H9 (cell line): ENCODE measurements at regions not wholly inside any gene's neighbourhood (a gene's known extent, or its start where the extent isn't known, plus 50 kb on each side); places are given as distances from the start of the nearest gene placed in this dataset.

Source experiments
- DNase-seq: peaks from one replicate; pipeline ENCODE4 v3.0.0-alpha.2; 2017
- H2AFZ ChIP-seq: one replicate; pipeline ENCODE4 v1.6.1; 2013; ENCODE audit warnings: mild to moderate bottlenecking, low read length, control low read depth, moderate library complexity
- H2AK5ac ChIP-seq: 2 replicates; pipeline ENCODE4 v1.6.1; 2013; ENCODE audit warnings: low read length, control low read depth, mixed read lengths; ENCODE audit not compliant: insufficient read length
- H2BK120ac ChIP-seq: one replicate; pipeline ENCODE4 v1.6.1; 2013; ENCODE audit warnings: low read depth, mild to moderate bottlenecking, low read length, control low read depth, inconsistent platforms; ENCODE audit not compliant: poor library complexity, severe bottlenecking
- H2BK12ac ChIP-seq: 2 replicates; pipeline ENCODE4 v1.6.1; 2013; ENCODE audit warnings: low read length, control low read depth, mixed read lengths, low read depth; ENCODE audit not compliant: insufficient read length
- H2BK15ac ChIP-seq: 2 replicates; pipeline ENCODE4 v1.6.1; 2013; ENCODE audit warnings: low read depth, low read length, control low read depth
- H2BK20ac ChIP-seq: one replicate; pipeline ENCODE4 v1.6.1; 2013; ENCODE audit warnings: low read depth, mild to moderate bottlenecking, low read length, control low read depth, inconsistent platforms; ENCODE audit not compliant: poor library complexity, severe bottlenecking
- H2BK5ac ChIP-seq: 2 replicates; pipeline ENCODE4 v1.6.1; 2013; ENCODE audit warnings: low read length, control low read depth, mixed read lengths; ENCODE audit not compliant: insufficient read length
- H3K14ac ChIP-seq: 2 replicates; pipeline ENCODE4 v1.6.1; 2013; ENCODE audit warnings: low read length, control low read depth; ENCODE audit not compliant: insufficient read depth
- H3K18ac ChIP-seq: 2 replicates; pipeline ENCODE4 v1.6.1; 2013; ENCODE audit warnings: low read depth, mild to moderate bottlenecking, mixed read lengths, low read length, control low read depth; ENCODE audit not compliant: insufficient read length
- H3K23ac ChIP-seq: 2 replicates; pipeline ENCODE4 v1.6.1; 2013; ENCODE audit warnings: low read length, control low read depth, mixed read lengths, low read depth; ENCODE audit not compliant: insufficient read length
- H3K23me2 ChIP-seq: 2 replicates; pipeline ENCODE4 v1.6.1; 2013; ENCODE audit warnings: low read depth, mild to moderate bottlenecking, mixed read lengths, low read length, control low read depth; ENCODE audit not compliant: insufficient read length, poor library complexity, severe bottlenecking
- H3K27ac ChIP-seq: 2 replicates; pipeline ENCODE4 v1.5.1; 2013; ENCODE audit warnings: low read length, control low read depth, mixed read lengths, low read depth; ENCODE audit not compliant: insufficient read length
- H3K27me3 ChIP-seq: 2 replicates; pipeline ENCODE4 v1.6.1; 2013; ENCODE audit warnings: low read length, control low read depth, inconsistent platforms; ENCODE audit not compliant: insufficient read depth
- H3K4ac ChIP-seq: 2 replicates; pipeline ENCODE4 v1.6.1; 2013; ENCODE audit warnings: low read depth, mild to moderate bottlenecking, control low read depth, inconsistent platforms, low read length, moderate library complexity
- H3K4me1 ChIP-seq: 2 replicates; pipeline ENCODE4 v1.6.1; 2013; ENCODE audit warnings: low read length, control low read depth, inconsistent platforms; ENCODE audit not compliant: insufficient read depth
- H3K4me2 ChIP-seq: 2 replicates; pipeline ENCODE4 v1.6.1; 2013; ENCODE audit warnings: low read length, control low read depth, mixed read lengths; ENCODE audit not compliant: insufficient read length, insufficient read depth
- H3K56ac ChIP-seq: 2 replicates; pipeline ENCODE4 v1.6.1; 2013; ENCODE audit warnings: low read depth, mild to moderate bottlenecking, mixed read lengths, low read length, control low read depth; ENCODE audit not compliant: insufficient read length
- H3K79me1 ChIP-seq: 2 replicates; pipeline ENCODE4 v1.6.1; 2013; ENCODE audit warnings: low read depth, mild to moderate bottlenecking, moderate library complexity, low read length, control low read depth, inconsistent platforms; ENCODE audit not compliant: insufficient read depth, poor library complexity, severe bottlenecking
- H3K79me2 ChIP-seq: 2 replicates; pipeline ENCODE4 v1.6.1; 2013; ENCODE audit warnings: low read length, control low read depth, inconsistent platforms; ENCODE audit not compliant: insufficient read depth
- H3K9ac ChIP-seq: 2 replicates; pipeline ENCODE4 v1.6.1; 2013; ENCODE audit warnings: low read length, control low read depth, mixed read lengths; ENCODE audit not compliant: insufficient read length; ENCODE audit errors: extremely low read depth
- H3K9me3 ChIP-seq: one replicate; pipeline ENCODE4 v1.6.1; 2013; ENCODE audit warnings: low read depth, low read length, inconsistent platforms; ENCODE audit not compliant: control insufficient read depth
- H3T11ph ChIP-seq: one replicate; pipeline ENCODE4 v1.6.1; 2013; ENCODE audit warnings: mild to moderate bottlenecking, low read length, control low read depth, inconsistent platforms
- H4K20me1 ChIP-seq: one replicate; pipeline ENCODE4 v1.6.1; 2013; ENCODE audit not compliant: control insufficient read depth, insufficient read length, insufficient read depth
- H4K5ac ChIP-seq: 2 replicates; pipeline ENCODE4 v1.6.1; 2013; ENCODE audit warnings: low read depth, mild to moderate bottlenecking, mixed read lengths, low read length, control low read depth; ENCODE audit not compliant: insufficient read length
- H4K8ac ChIP-seq: replicated peaks from 2 replicates; pipeline ENCODE4 v1.6.1; 2013; ENCODE audit warnings: low read length, control low read depth, mixed read lengths, low read depth; ENCODE audit not compliant: insufficient read length
- H4K91ac ChIP-seq: 2 replicates; pipeline ENCODE4 v1.6.1; 2013; ENCODE audit warnings: low read depth, mild to moderate bottlenecking, moderate library complexity, mixed read lengths, low read length, control low read depth; ENCODE audit not compliant: insufficient read length
- H3K27ac Mint-ChIP-seq, 3 experiments: 2 replicates in 2 of 3; 3 replicates in 1 of 3; pipeline ENCODE4 v1.8.0; 2020 to 2021; ENCODE audit warnings: mixed read lengths in 3 of 3, mild to moderate bottlenecking in 1 of 3, moderate library complexity in 1 of 3
- H3K27me3 Mint-ChIP-seq: 2 replicates; pipeline ENCODE4 v1.8.0; 2021; ENCODE audit warnings: low read depth, mild to moderate bottlenecking, moderate library complexity, mixed read lengths
- H3K36me3 Mint-ChIP-seq, 3 experiments: 2 replicates in 2 of 3; 3 replicates in 1 of 3; pipeline ENCODE4 v1.8.0; 2020 to 2021; ENCODE audit warnings: low read depth in 3 of 3, mixed read lengths in 3 of 3; ENCODE audit not compliant: insufficient read depth in 1 of 3
- H3K4me1 Mint-ChIP-seq, 2 experiments: 2 replicates each; pipeline ENCODE4 v1.8.0; 2020; ENCODE audit warnings: mixed read lengths in 2 of 2
- H3K4me3 Mint-ChIP-seq, 2 experiments: 2 replicates in 1 of 2; 3 replicates in 1 of 2; pipeline ENCODE4 v1.8.0; 2020 to 2021; ENCODE audit warnings: mild to moderate bottlenecking in 2 of 2, mixed read lengths in 2 of 2, moderate library complexity in 1 of 2
- H3K9me3 Mint-ChIP-seq, 2 experiments: 2 replicates in 1 of 2; 3 replicates in 1 of 2; pipeline ENCODE4 v1.8.0; 2020; ENCODE audit warnings: mild to moderate bottlenecking in 2 of 2, mixed read lengths in 2 of 2, moderate library complexity in 1 of 2
- CTCF ChIP-seq: fragments of 200-600 bp; sonication (generic); conservative IDR thresholded peaks from 3 replicates; pipeline ENCODE4 v1.8.0; 2021; ENCODE audit warnings: antibody characterized with exemption, mild to moderate bottlenecking
- WGBS: extraction: QIAGEN DNeasy Blood & Tissue Kit; methylation state at CpG from one replicate; pipeline ENCODE4 v1.1.7; 2013; ENCODE audit warnings: missing lambda C conversion rate, low lambda C conversion rate, mixed read lengths; ENCODE audit not compliant: insufficient read length; ENCODE audit errors: extremely low coverage; 5-methylcytosine and 5-hydroxymethylcytosine counted together

- no peaks in the 10 kb centered on the region; a peak in 1 of 7 replicates for H3K36me3 Mint-ChIP-seq
- Histone ChIP-seq H3K23ac (no peak overlapping the region), H3K9ac (no peak overlapping the region), H2AFZ (no peak overlapping the region), H3K4me2 (no peak overlapping the region), H3K56ac (no peak overlapping the region), H3T11ph (no peak overlapping the region), H3K23me2 (no peaks in the 10 kb centered on the region), H3K4ac (no peak overlapping the region), H3K14ac (0 out of 2 replicates have a peak overlapping the region, but pooled peaks have one; percentile 7), H2BK12ac (no peak overlapping the region), H3K9me3 (no peaks in the 10 kb centered on the region), H3K27me3 (no peaks in the 10 kb centered on the region), H2BK20ac (no peak overlapping the region), H4K5ac (no peak overlapping the region), H2BK15ac (no peak overlapping the region), H3K18ac (no peak overlapping the region), H4K91ac (no peak overlapping the region), H3K79me1 (no peaks in the 10 kb centered on the region), H3K27ac (no peak overlapping the region), H3K79me2 (no peaks in the 10 kb centered on the region), H4K8ac (no peak overlapping the region), H2AK5ac (no peak overlapping the region), H2BK120ac (no peak overlapping the region), H2BK5ac (no peak overlapping the region), H4K20me1 (no peaks in the 10 kb centered on the region), H3K4me1 (no peaks in the 10 kb centered on the region; the same call in 1 of the 2 replicates)
- TF ChIP-seq CTCF = no peak
- H3K4me3 Mint-ChIP-seq = no peak overlapping the region
- H3K27me3 Mint-ChIP-seq = peaks cover 4% of the 10 kb centered on the region; the same call in 1 of the 2 replicates
- no CpG with 5 or more reads among the region's 6 CpGs for WGBS
- DNase-seq = no peak
- H3K27ac Mint-ChIP-seq = no peak overlapping the region; a peak in 1 of 7 replicates
- H3K4me1 Mint-ChIP-seq = peaks cover 0 to under 1% of the 10 kb centered on the region in 2 experiments; a peak in 1 of 4 replicates
- no peaks in the 10 kb centered on the region; a peak in 1 of 5 replicates for H3K9me3 Mint-ChIP-seq
Observed at GRCh38 chr6:149211046-149211571, 106.4 kb upstream of the TAB2 start.
